Testis (tissue), 2 donors: ENCODE measurements at regions not wholly inside any gene's neighbourhood (a gene's known extent, or its start where the extent isn't known, plus 50 kb on each side); places are given as distances from the start of the nearest gene placed in this dataset.
"Not testable (repeated sequence)": the region's sequence is repeated elsewhere in the genome, so short reads cannot be mapped to it uniquely, and the experiment has no call there.

ENCODE experiments used
- DNase-seq: peaks from one replicate; pipeline ENCODE4 v3.0.0-alpha.2; 2019
- H3K27ac ChIP-seq, 2 donors: fragments of 200-600 bp; sonication (generic); one replicate each; pipeline ENCODE4 v1.5.1; 2019
- H3K27me3 ChIP-seq: fragments of 200-600 bp; sonication (generic); one replicate; pipeline ENCODE4 v1.5.1; 2019
- H3K36me3 ChIP-seq: fragments of 200-600 bp; sonication (generic); one replicate; pipeline ENCODE4 v1.5.1; 2017; ENCODE audit warnings: low read depth; ENCODE audit errors: missing control alignments
- H3K4me1 ChIP-seq: fragments of 200-600 bp; sonication (generic); one replicate; pipeline ENCODE4 v1.5.1; 2019
- H3K4me3 ChIP-seq, 2 donors: fragments of 200-600 bp; sonication (generic); one replicate each; pipeline ENCODE4 v1.5.1; 2017 to 2019
- H3K9me3 ChIP-seq: fragments of 200-600 bp; sonication (generic); one replicate; pipeline ENCODE4 v1.5.1; 2017
- POLR2A ChIP-seq: fragments of 450-650 bp; IDR thresholded peaks from one replicate; pipeline ENCODE4 v1.6.1; 2017; ENCODE audit warnings: antibody characterized with exemption, mild to moderate bottlenecking, moderate library complexity
- WGBS, 2 donors: methylation state at CpG; one replicate each; pipeline ENCODE4 v1.1.5; 2018; 5-methylcytosine and 5-hydroxymethylcytosine counted together
- intact Hi-C: fragments of 100-400 bp; cut with DNase I; formaldehyde crosslinking; loops from one replicate; pipeline ENCODE4 v1.15.1; 2023; ENCODE audit warnings: low total_unique reads
- TF ChIP-seq, protein P1 (sequence below), 3 experiments: fragments of 450-650 bp in 2 of 3; fragments of 200-600 bp in 1 of 3; sonication (generic) in 1 of 3; IDR thresholded peaks; one replicate each; pipeline ENCODE4 v1.5.1; 2016 to 2019; ENCODE audit warnings: antibody characterized with exemption in 3 of 3, mild to moderate bottlenecking in 2 of 3, moderate library complexity in 1 of 3

DNA sequence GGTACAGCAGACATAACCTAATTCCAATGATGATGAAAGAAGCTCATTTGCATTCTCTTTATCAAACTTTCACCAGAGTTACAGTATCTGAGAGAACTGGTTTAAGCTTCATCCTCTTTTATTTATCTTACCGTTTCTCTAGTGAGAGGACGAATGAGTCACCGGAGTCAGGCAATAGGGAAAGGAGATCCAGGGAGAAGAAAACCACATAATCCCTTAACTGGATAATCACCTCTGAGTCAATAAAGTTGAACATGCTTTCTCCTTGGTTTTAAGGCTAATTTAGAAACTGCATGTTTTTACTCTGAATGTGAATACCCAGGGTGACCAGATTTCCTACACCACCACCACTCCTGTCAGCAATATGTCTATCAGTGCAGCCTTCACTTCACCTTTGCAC lies 313.7 kb upstream of the TBX18 start:
- Histone ChIP-seq H3K4me1 (no peaks in the 10 kb centered on the region), H3K27me3 (no peaks in the 10 kb centered on the region), H3K36me3 (no peaks in the 10 kb centered on the region), H3K27ac (no peak overlapping the region), H3K4me3 (no peak overlapping the region), H3K9me3 (no peaks in the 10 kb centered on the region)
- WGBS, 2 donors, result 82 to 90% methylated on average over 3 of the region's 3 CpGs
- TF ChIP-seq, protein P1, sequence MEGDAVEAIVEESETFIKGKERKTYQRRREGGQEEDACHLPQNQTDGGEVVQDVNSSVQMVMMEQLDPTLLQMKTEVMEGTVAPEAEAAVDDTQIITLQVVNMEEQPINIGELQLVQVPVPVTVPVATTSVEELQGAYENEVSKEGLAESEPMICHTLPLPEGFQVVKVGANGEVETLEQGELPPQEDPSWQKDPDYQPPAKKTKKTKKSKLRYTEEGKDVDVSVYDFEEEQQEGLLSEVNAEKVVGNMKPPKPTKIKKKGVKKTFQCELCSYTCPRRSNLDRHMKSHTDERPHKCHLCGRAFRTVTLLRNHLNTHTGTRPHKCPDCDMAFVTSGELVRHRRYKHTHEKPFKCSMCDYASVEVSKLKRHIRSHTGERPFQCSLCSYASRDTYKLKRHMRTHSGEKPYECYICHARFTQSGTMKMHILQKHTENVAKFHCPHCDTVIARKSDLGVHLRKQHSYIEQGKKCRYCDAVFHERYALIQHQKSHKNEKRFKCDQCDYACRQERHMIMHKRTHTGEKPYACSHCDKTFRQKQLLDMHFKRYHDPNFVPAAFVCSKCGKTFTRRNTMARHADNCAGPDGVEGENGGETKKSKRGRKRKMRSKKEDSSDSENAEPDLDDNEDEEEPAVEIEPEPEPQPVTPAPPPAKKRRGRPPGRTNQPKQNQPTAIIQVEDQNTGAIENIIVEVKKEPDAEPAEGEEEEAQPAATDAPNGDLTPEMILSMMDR (IDR thresholded peaks at IDR 0.05), result no peak
- TF ChIP-seq POLR2A, result no peak
- intact Hi-C loops, result no loop called here
- no peak for DNase-seq

- DNase-seq, result no peak
- Histone ChIP-seq H3K36me3 (no peaks in the 10 kb centered on the region), H3K4me3 (no peak overlapping the region), H3K27ac (no peak overlapping the region), H3K27me3 (no peaks in the 10 kb centered on the region), H3K4me1 (no peaks in the 10 kb centered on the region), H3K9me3 (no peaks in the 10 kb centered on the region)
- TF ChIP-seq, protein P1 (IDR thresholded peaks at IDR 0.05), result no peak
- TF ChIP-seq POLR2A, result no peak
- intact Hi-C loops, result no loop called here
- WGBS, 2 donors, result 38 to 40% methylated on average over 1 of the region's 1 CpG
Measured at GRCh38 chr6:85077098-85077497, 312.7 kb upstream of the TBX18 start.

- H3K4me1 ChIP-seq, H3K36me3 ChIP-seq, H3K9me3 ChIP-seq, H3K27me3 ChIP-seq, DNase-seq, intact Hi-C loops, H3K27ac ChIP-seq, H3K4me3 ChIP-seq: not testable (repeated sequence)
- 95 to 97% methylated on average over 6 of the region's 6 CpGs for WGBS, 2 donors
Measured at GRCh38 chr6:85071845-85072244, 307.4 kb upstream of the TBX18 start.

DNA sequence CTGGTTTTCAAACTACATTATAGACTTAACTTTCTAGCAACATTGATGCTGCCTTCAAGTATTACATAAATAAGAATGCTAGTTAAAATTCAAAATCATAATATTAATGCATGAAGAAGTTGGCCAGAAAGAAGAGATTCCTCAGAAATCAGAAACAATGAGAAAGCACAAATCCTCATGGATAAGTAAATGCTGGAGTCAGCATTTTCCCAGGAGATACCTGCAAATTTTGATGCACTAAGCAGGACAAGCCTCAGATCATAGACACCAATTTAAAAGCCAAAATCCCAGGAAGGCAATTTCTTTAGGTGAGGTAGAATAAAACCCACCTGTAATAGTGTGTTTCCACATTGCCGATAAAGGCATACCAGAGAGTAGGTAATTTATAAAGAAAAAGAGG lies 305.2 kb upstream of the TBX18 start:
- Histone ChIP-seq H3K4me1 (no peaks in the 10 kb centered on the region), H3K27me3 (no peaks in the 10 kb centered on the region), H3K4me3 (no peak overlapping the region), H3K36me3 (no peaks in the 10 kb centered on the region), H3K9me3 (no peaks in the 10 kb centered on the region), H3K27ac (no peak overlapping the region)
- WGBS, 2 donors, result 97 to 100% methylated on average over 1 of the region's 1 CpG
- DNase-seq, result no peak
- no peak for TF ChIP-seq POLR2A
- TF ChIP-seq, protein P1 (IDR thresholded peaks at IDR 0.05), result no peak
- intact Hi-C loops, result no loop called here

GRCh38 chr6:85068221-85068620 lies 303.8 kb upstream of the TBX18 start:
- DNase-seq, result no peak
- intact Hi-C loops, result no loop called here
- TF ChIP-seq POLR2A, result no peak
- TF ChIP-seq, protein P1 (IDR thresholded peaks at IDR 0.05), result no peak
- WGBS, 2 donors, result 74 to 87% methylated on average over 2 of the region's 2 CpGs
- Histone ChIP-seq H3K9me3 (no peaks in the 10 kb centered on the region), H3K27ac (no peak overlapping the region), H3K36me3 (no peaks in the 10 kb centered on the region), H3K4me1 (no peaks in the 10 kb centered on the region), H3K27me3 (no peaks in the 10 kb centered on the region), H3K4me3 (no peak overlapping the region)
